HUES64 (cell line): ENCODE measurements at regions not wholly inside any gene's neighbourhood (a gene's known extent, or its start where the extent isn't known, plus 50 kb on each side); places are given as distances from the start of the nearest gene placed in this dataset.

Source experiments
- H3K27ac ChIP-seq: 2 replicates; pipeline ENCODE4 v1.7.0; 2013; ENCODE audit warnings: low read depth, low read length, inconsistent platforms
- H3K27me3 ChIP-seq: 2 replicates; pipeline ENCODE4 v1.6.1; 2013; ENCODE audit warnings: mild to moderate bottlenecking, low read length; ENCODE audit not compliant: insufficient read depth
- H3K36me3 ChIP-seq: 2 replicates; pipeline ENCODE4 v1.6.1; 2013; ENCODE audit warnings: mild to moderate bottlenecking, low read length; ENCODE audit not compliant: insufficient read depth
- H3K4me1 ChIP-seq: 2 replicates; pipeline ENCODE4 v1.6.1; 2013; ENCODE audit warnings: mild to moderate bottlenecking, low read length, moderate library complexity; ENCODE audit not compliant: insufficient read depth
- H3K4me3 ChIP-seq: 2 replicates; pipeline ENCODE4 v1.5.1; 2013; ENCODE audit warnings: mild to moderate bottlenecking, low read length, moderate library complexity
- H3K9ac ChIP-seq: 2 replicates; pipeline ENCODE4 v1.6.1; 2013; ENCODE audit warnings: mild to moderate bottlenecking, low read depth, low read length
- H3K9me3 ChIP-seq: 2 replicates; pipeline ENCODE4 v1.6.1; 2013; ENCODE audit warnings: low read depth, low read length; ENCODE audit not compliant: insufficient read depth
- WGBS: fragments of 150-250, 120-280 bp; methylation state at CpG from one replicate; pipeline ENCODE4 v1.1.7; 2013; ENCODE audit warnings: missing lambda C conversion rate; 5-methylcytosine and 5-hydroxymethylcytosine counted together

DNA sequence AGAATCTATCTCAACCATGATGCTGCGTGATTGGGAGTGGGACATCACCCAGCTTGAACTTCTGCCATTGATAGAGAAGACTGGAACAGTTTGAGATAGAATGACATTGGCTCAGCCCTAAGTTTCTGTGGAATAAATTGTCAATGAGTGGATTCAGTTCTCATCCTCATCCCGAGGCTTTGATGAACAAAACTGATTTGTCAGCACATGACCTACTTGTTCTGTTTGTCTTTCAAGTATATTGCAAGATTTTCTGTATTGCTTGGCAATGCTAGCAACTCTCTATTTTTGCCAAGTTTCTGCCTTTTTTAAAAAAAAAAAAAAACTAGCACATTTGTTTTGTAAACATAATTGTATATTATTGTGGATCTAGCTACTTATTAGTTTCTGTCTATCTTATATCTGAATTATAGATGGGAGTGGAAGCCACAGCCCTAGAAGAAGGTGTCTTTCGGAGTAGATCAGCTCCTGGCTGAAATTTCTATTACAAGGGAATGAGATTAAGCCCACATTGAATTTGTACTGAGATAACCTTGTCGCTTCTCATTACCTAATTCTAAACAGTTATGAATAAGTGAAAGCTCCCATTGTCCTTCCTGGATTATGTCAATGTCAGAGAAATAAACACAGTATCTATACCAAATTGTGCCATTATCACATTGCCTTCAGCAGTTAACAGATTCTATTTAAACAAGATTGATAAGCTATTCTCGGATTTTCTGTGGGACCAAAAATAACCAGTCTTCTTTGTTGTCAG is 166.1 kb downstream of the TNFSF13B start:
- H3K27me3 ChIP-seq, result no peaks in the 10 kb centered on the region
- H3K9ac ChIP-seq, result no peak overlapping the region
- 97% methylated on average over 5 of the region's 5 CpGs for WGBS
- H3K4me3 ChIP-seq, result no peak overlapping the region
- H3K9me3 ChIP-seq, result no peaks in the 10 kb centered on the region
- H3K27ac ChIP-seq, result no peak overlapping the region
- H3K36me3 ChIP-seq, result no peaks in the 10 kb centered on the region
- H3K4me1 ChIP-seq, result no peaks in the 10 kb centered on the region; the same call in 1 of the 2 replicates

DNA sequence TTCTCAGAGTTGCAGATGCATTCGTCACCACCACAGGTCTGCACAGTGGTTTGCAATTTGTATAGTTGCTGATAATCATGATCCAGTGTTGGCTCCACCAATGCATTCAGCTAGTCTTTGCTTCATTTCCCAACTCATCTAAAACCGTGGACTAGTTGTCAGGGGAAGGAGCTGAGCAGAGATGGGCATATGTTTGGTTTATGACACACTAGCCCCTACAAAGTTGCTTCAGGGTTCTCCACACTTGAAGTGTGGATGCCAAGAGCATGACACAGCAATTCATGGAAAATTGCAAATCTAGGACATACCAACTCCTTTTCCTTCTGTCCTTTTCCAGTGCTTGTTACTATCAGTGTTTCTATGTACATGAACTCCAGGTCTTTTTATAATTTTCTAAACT is 168.0 kb downstream of the TNFSF13B start:
- Histone ChIP-seq H3K27ac (no peak overlapping the region), H3K36me3 (no peaks in the 10 kb centered on the region), H3K4me1 (no peaks in the 10 kb centered on the region; the same call in 1 of the 2 replicates), H3K9me3 (no peaks in the 10 kb centered on the region), H3K4me3 (no peak overlapping the region), H3K9ac (no peak overlapping the region), H3K27me3 (no peaks in the 10 kb centered on the region)
- 69% methylated on average over 2 of the region's 2 CpGs for WGBS

GRCh38 chr13:108439556-108439955 is 170.0 kb downstream of the TNFSF13B start:
- Histone ChIP-seq H3K9me3 (no peaks in the 10 kb centered on the region), H3K27me3 (no peaks in the 10 kb centered on the region), H3K4me1 (no peaks in the 10 kb centered on the region; the same call in 1 of the 2 replicates), H3K9ac (no peak overlapping the region), H3K27ac (no peak overlapping the region), H3K4me3 (no peak overlapping the region), H3K36me3 (no peaks in the 10 kb centered on the region)
- WGBS, result 93% methylated on average over 5 of the region's 7 CpGs

- Histone ChIP-seq H3K27ac (no peak overlapping the region), H3K36me3 (no peaks in the 10 kb centered on the region), H3K27me3 (no peaks in the 10 kb centered on the region), H3K9ac (no peak overlapping the region), H3K4me3 (no peak overlapping the region), H3K9me3 (no peaks in the 10 kb centered on the region), H3K4me1 (no peaks in the 10 kb centered on the region; the same call in 1 of the 2 replicates)
- WGBS, result 93% methylated on average over 6 of the region's 6 CpGs
Measured at GRCh38 chr13:108444448-108444847, 174.9 kb downstream of the TNFSF13B start.

GRCh38 chr13:108448891-108449290 is 179.4 kb downstream of the TNFSF13B start:
- Histone ChIP-seq H3K4me3 (no peak overlapping the region), H3K27ac (no peak overlapping the region), H3K27me3 (no peaks in the 10 kb centered on the region), H3K9ac (no peak overlapping the region), H3K9me3 (no peaks in the 10 kb centered on the region), H3K4me1 (no peaks in the 10 kb centered on the region), H3K36me3 (no peaks in the 10 kb centered on the region)

GRCh38 chr13:108451121-108451520 is 178.3 kb upstream of the MYO16 start:
- Histone ChIP-seq H3K4me3 (no peak overlapping the region), H3K36me3 (no peaks in the 10 kb centered on the region), H3K9ac (no peak overlapping the region), H3K4me1 (no peaks in the 10 kb centered on the region), H3K27ac (no peak overlapping the region), H3K9me3 (no peaks in the 10 kb centered on the region), H3K27me3 (no peaks in the 10 kb centered on the region)
- 93% methylated on average over 5 of the region's 5 CpGs for WGBS

DNA sequence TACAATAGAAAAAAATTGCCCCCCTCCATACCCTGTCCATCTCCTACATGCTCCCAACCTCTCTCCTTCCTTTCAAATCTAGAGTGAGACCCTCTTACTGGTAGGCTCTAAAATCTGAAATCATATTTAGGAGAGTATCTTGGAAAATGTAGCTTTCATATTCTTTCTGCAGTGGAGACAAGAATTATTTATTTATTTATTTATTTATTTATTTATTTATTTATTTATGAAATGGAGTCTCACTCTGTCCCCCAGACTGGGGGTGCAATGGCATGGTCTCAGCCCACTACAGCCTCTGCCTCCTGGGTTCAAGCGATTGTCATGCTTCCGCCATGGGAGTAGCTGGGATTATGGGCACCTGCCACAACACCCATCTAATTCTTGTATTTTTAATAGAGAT is 174.1 kb upstream of the MYO16 start:
- no peaks in the 10 kb centered on the region for H3K36me3 ChIP-seq
- H3K9ac ChIP-seq, result no peak overlapping the region

GRCh38 chr13:108460043-108460442 is 169.4 kb upstream of the MYO16 start:
- Histone ChIP-seq H3K36me3 (no peaks in the 10 kb centered on the region), H3K4me3 (no peak overlapping the region), H3K27me3 (no peaks in the 10 kb centered on the region), H3K9ac (no peak overlapping the region), H3K4me1 (no peaks in the 10 kb centered on the region), H3K27ac (no peak overlapping the region), H3K9me3 (no peaks in the 10 kb centered on the region)
- WGBS, result 99% methylated on average over 4 of the region's 4 CpGs

More for the DNA sequence above, 174.1 kb upstream of the MYO16 start:
- Histone ChIP-seq H3K4me1 (no peaks in the 10 kb centered on the region), H3K9me3 (no peaks in the 10 kb centered on the region), H3K27ac (no peak overlapping the region), H3K27me3 (no peaks in the 10 kb centered on the region), H3K4me3 (no peak overlapping the region)
- 100% methylated on average over 2 of the region's 2 CpGs for WGBS

- H3K27ac ChIP-seq, result no peak overlapping the region
- no peaks in the 10 kb centered on the region for H3K9me3 ChIP-seq
- H3K27me3 ChIP-seq, result no peaks in the 10 kb centered on the region
- H3K4me1 ChIP-seq, result no peaks in the 10 kb centered on the region
- H3K9ac ChIP-seq, result no peak overlapping the region
- WGBS, result 70% methylated on average over 3 of the region's 4 CpGs
- no peaks in the 10 kb centered on the region for H3K36me3 ChIP-seq
- H3K4me3 ChIP-seq, result no peak overlapping the region
Measured at GRCh38 chr13:108460746-108461145, 168.7 kb upstream of the MYO16 start.

DNA sequence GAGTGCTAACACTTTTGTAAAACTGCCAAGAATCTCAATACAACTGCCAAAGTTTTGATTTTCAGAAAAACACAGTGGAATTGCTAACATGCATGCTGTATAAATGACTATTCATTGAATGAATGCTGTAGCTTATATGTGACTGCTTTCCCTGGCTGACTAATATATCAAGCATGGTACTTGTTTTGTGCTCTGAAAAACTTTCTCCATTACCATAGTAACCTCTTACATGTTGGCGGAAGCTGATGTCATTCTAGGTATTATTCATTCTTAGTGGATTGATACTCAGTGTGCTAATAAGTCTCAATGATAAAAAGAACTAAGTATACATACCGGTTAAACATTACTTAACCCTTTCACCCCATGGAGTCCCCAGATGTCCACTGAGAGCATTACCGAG is 166.1 kb upstream of the MYO16 start:
- 91% methylated on average over 2 of the region's 3 CpGs for WGBS
- H3K27me3 ChIP-seq, result no peaks in the 10 kb centered on the region
- H3K9ac ChIP-seq, result no peak overlapping the region
- no peak overlapping the region for H3K4me3 ChIP-seq
- no peak overlapping the region for H3K27ac ChIP-seq
- H3K9me3 ChIP-seq, result no peaks in the 10 kb centered on the region
- H3K4me1 ChIP-seq, result no peaks in the 10 kb centered on the region
- no peaks in the 10 kb centered on the region for H3K36me3 ChIP-seq

- H3K36me3 ChIP-seq, result no peaks in the 10 kb centered on the region
- H3K27ac ChIP-seq, result no peak overlapping the region
- H3K9ac ChIP-seq, result no peak overlapping the region
- 95% methylated on average over 1 of the region's 5 CpGs for WGBS
- H3K9me3 ChIP-seq, result no peaks in the 10 kb centered on the region
- H3K27me3 ChIP-seq, result no peaks in the 10 kb centered on the region
- no peak overlapping the region for H3K4me3 ChIP-seq
- H3K4me1 ChIP-seq, result 0 out of 2 replicates have a peak, but pooled peaks cover 3% of the 10 kb centered on the region
Measured at GRCh38 chr13:108470921-108471320, 158.5 kb upstream of the MYO16 start.

DNA sequence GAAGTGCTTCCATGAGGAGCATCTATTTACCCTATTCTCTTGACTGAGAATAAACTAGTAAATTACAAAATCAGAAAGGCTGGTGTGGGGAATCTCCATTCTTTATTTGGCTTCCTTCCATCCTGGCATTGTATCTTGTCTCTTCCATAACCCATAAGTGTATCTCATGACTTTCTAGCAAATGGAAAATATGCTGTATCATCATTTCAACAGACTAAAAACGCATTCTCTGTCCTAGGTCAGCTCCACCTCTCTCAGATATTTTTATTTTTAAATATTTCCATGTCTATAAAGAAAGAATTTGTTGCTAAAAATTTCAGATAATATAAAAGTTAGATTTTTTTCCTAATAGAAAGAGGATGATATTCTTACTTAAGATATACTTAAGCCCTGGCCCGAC is 154.2 kb upstream of the MYO16 start:
- Histone ChIP-seq H3K27ac (no peak overlapping the region), H3K27me3 (no peaks in the 10 kb centered on the region), H3K4me1 (no peaks in the 10 kb centered on the region), H3K9me3 (no peaks in the 10 kb centered on the region), H3K9ac (no peak overlapping the region), H3K4me3 (no peak overlapping the region), H3K36me3 (no peaks in the 10 kb centered on the region)
- 90% methylated on average over 1 of the region's 2 CpGs for WGBS
